ENCODE measurements at regions not wholly inside any gene's neighbourhood (a gene's known extent, or its start where the extent isn't known, plus 50 kb on each side); places are given as distances from the start of the nearest gene placed in this dataset.

- 6% methylated on average over 10 of the region's 12 CpGs for WGBS (ENCODE audit: low lambda C conversion rate)
- Histone ChIP-seq H3K27ac (ENCODE audit: low read depth in 2 of 2, low read length in 1 of 2) (no peak overlapping the region), H3K4me3 (ENCODE audit: low read depth in 2 of 2, low read length in 1 of 2) (peak overlapping the region in 1 of 2 experiments; percentile 36; a peak in 1 of 4 replicates), H3K9me3 (no peaks in the 10 kb centered on the region), H3K79me2 (ENCODE audit: insufficient read depth) (no peaks in the 10 kb centered on the region), H2AFZ (ENCODE audit: low read depth) (no peak overlapping the region), H3F3A (replicated peaks; ENCODE audit: insufficient read depth) (no peaks in the 10 kb centered on the region), H3K9ac (no peak overlapping the region), H3K4me2 (no peak overlapping the region), H3K36me3 (replicated peaks in 1 of 2; ENCODE audit: control insufficient read depth in 1 of 2, insufficient read depth in 2 of 2, low read length in 1 of 2) (no peaks in the 10 kb centered on the region), H4K20me1 (ENCODE audit: insufficient read depth) (no peaks in the 10 kb centered on the region), H3K9me2 (no peaks in the 10 kb centered on the region), H3K27me3 (ENCODE audit: insufficient read depth) (no peaks in the 10 kb centered on the region), H3K4me1 (ENCODE audit: control insufficient read depth in 1 of 2, insufficient read depth in 2 of 2, low read depth in 1 of 2, low read length in 1 of 2) (peaks cover 0 to 10% of the 10 kb centered on the region in 2 experiments; a peak in 1 of 4 replicates)
- DNase-seq = peak; percentile 3
- TF ChIP-seq RAD21 (IDR thresholded peaks at IDR 0.05; ENCODE audit: low read length) = peak; percentile 61
- TF ChIP-seq CTCF (IDR thresholded peaks at IDR 0.05) = peak; percentile 68
- TF ChIP-seq FOSL2 (IDR thresholded peaks at IDR 0.05; ENCODE audit: borderline replicate concordance, low read depth) = no peak
- no peak for TF ChIP-seq SIN3A (IDR thresholded peaks at IDR 0.05; ENCODE audit: borderline replicate concordance, low read depth, low read length)
- TF ChIP-seq SMC3 (IDR thresholded peaks at IDR 0.05; ENCODE audit: low read depth, low read length) = peak; percentile 43
- ChIA-PET POLR2A (no interaction called here), CTCF (interaction anchor here (0.5 to 1.6 kb wide), 10 partner anchors 10 to 908 kb away, joined by 3 to 5 read pairs (median 3); no protein-coding TSS in a partner anchor)
Observed at GRCh38 chr14:25833341-25834126, 764.3 kb downstream of the NOVA1 start.

- H2AFZ ChIP-seq (ENCODE audit: low read depth) = no peak overlapping the region
- no peaks in the 10 kb centered on the region for H3K79me2 ChIP-seq (ENCODE audit: insufficient read depth)
- H4K20me1 ChIP-seq (ENCODE audit: insufficient read depth) = no peaks in the 10 kb centered on the region
- ChIA-PET CTCF (interaction anchor here (1.3 kb wide), 1 partner anchor 9 kb away, joined by 5 read pairs; no protein-coding TSS in a partner anchor), POLR2A (no interaction called here)
- no peaks in the 10 kb centered on the region for H3K9me3 ChIP-seq
- H3K27ac ChIP-seq (ENCODE audit: low read depth in 2 of 2, low read length in 1 of 2) = no peak overlapping the region
- H3F3A ChIP-seq (replicated peaks; ENCODE audit: insufficient read depth) = no peaks in the 10 kb centered on the region
- no peak for DNase-seq
- H3K4me3 ChIP-seq (ENCODE audit: low read depth in 2 of 2, low read length in 1 of 2) = no peak overlapping the region; a peak in 2 of 4 replicates
- TF ChIP-seq MEF2A (IDR thresholded peaks at IDR 0.05; ENCODE audit: borderline replicate concordance, low read depth) (no peak), CHD2 (IDR thresholded peaks at IDR 0.05; ENCODE audit: low read length, partially characterized antibody) (no peak), ELF1 (IDR thresholded peaks at IDR 0.05) (no peak), RFX5 (IDR thresholded peaks at IDR 0.05; ENCODE audit: low read length) (no peak), USF2 (IDR thresholded peaks at IDR 0.05; ENCODE audit: borderline replicate concordance, low read depth, low read length) (no peak)
- no peak overlapping the region for H3K9ac ChIP-seq
- H3K4me2 ChIP-seq = peak overlapping the region; percentile 37; the same call in 1 of the 2 replicates
- H3K36me3 ChIP-seq (replicated peaks in 1 of 2; ENCODE audit: control insufficient read depth in 1 of 2, insufficient read depth in 2 of 2, low read length in 1 of 2) = no peaks in the 10 kb centered on the region
- no peaks in the 10 kb centered on the region for H3K27me3 ChIP-seq (ENCODE audit: insufficient read depth)
- WGBS (ENCODE audit: low lambda C conversion rate) = 6% methylated on average over 4 of the region's 4 CpGs
- peaks cover 0 to 10% of the 10 kb centered on the region in 2 experiments; a peak in 1 of 4 replicates for H3K4me1 ChIP-seq (ENCODE audit: control insufficient read depth in 1 of 2, insufficient read depth in 2 of 2, low read depth in 1 of 2, low read length in 1 of 2)
- H3K9me2 ChIP-seq = no peaks in the 10 kb centered on the region
Observed at GRCh38 chr14:25832585-25832984, 765.2 kb downstream of the NOVA1 start.

Measured in SK-N-SH (cell line).